ENCODE measurements at regions not wholly inside any gene's neighbourhood (a gene's known extent, or its start where the extent isn't known, plus 50 kb on each side); places are given as distances from the start of the nearest gene placed in this dataset.

GRCh38 chr16:55008836-55009510 lies 78.3 kb downstream of the IRX5 start:
- H3K27me3 ChIP-seq (ENCODE audit: control insufficient read depth, insufficient read depth, low read length) = no peaks in the 10 kb centered on the region
- DNase-seq (ENCODE audit: low read depth, low spot score) = no peak
- H3K4me3 ChIP-seq (ENCODE audit: low read depth, low read length) = no peak overlapping the region
- H3K9me3 ChIP-seq (ENCODE audit: control insufficient read depth, insufficient read depth, low read length) = peaks cover 13% of the 10 kb centered on the region; the same call in 1 of the 2 replicates
- ChIA-PET CTCF (no interaction called here), POLR2A (no interaction called here)
- no peak overlapping the region for H3K27ac ChIP-seq (ENCODE audit: low read depth, low read length)
- TF ChIP-seq CTCF (IDR thresholded peaks at IDR 0.05; ENCODE audit: low read depth, low read length) = no peak

DNA sequence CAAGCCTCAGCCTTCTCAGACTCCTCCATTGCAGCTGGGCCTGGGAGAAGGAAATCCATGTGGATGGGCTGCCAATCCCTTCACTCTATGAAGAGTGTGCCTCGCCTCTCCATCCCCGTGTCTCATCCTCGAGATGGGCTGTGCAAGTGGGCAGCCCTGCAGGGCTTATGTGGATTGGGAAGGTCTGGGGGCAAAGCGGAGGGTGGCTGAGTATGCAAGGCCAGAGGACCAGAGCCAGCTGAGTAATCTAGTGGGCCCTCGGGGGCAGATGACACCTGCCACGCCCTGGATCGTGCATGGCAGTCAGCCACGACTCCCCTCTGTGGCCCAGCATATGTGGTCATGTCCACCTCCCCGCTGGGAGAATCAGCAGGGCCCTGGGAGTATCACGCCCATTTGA lies 78.9 kb downstream of the IRX5 start:
- H3K27ac ChIP-seq (ENCODE audit: low read depth, low read length) = no peak overlapping the region
- H3K4me3 ChIP-seq (ENCODE audit: low read depth, low read length) = no peak overlapping the region
- TF ChIP-seq CTCF (IDR thresholded peaks at IDR 0.05; ENCODE audit: low read depth, low read length) = no peak
- POLR2A ChIA-PET = no interaction called here
- peaks cover 13% of the 10 kb centered on the region; the same call in 1 of the 2 replicates for H3K9me3 ChIP-seq (ENCODE audit: control insufficient read depth, insufficient read depth, low read length)
- CTCF ChIA-PET = no interaction called here
- no peak for DNase-seq (ENCODE audit: low read depth, low spot score)
- no peaks in the 10 kb centered on the region for H3K27me3 ChIP-seq (ENCODE audit: control insufficient read depth, insufficient read depth, low read length)

GRCh38 chr16:55010492-55011160 lies 80.0 kb downstream of the IRX5 start:
- no peak for TF ChIP-seq CTCF (IDR thresholded peaks at IDR 0.05; ENCODE audit: low read depth, low read length)
- no peaks in the 10 kb centered on the region for H3K27me3 ChIP-seq (ENCODE audit: control insufficient read depth, insufficient read depth, low read length)
- no peak overlapping the region for H3K4me3 ChIP-seq (ENCODE audit: low read depth, low read length)
- DNase-seq (ENCODE audit: low read depth, low spot score) = no peak
- peaks cover 13% of the 10 kb centered on the region; the same call in 1 of the 2 replicates for H3K9me3 ChIP-seq (ENCODE audit: control insufficient read depth, insufficient read depth, low read length)
- no peak overlapping the region for H3K27ac ChIP-seq (ENCODE audit: low read depth, low read length)
- ChIA-PET CTCF (no interaction called here), POLR2A (no interaction called here)

- no peak overlapping the region for H3K27ac ChIP-seq (ENCODE audit: low read depth, low read length)
- CTCF ChIA-PET = no interaction called here
- no peak overlapping the region for H3K4me3 ChIP-seq (ENCODE audit: low read depth, low read length)
- H3K9me3 ChIP-seq (ENCODE audit: control insufficient read depth, insufficient read depth, low read length) = peaks cover 13% of the 10 kb centered on the region; the same call in 1 of the 2 replicates
- POLR2A ChIA-PET = no interaction called here
- no peaks in the 10 kb centered on the region for H3K27me3 ChIP-seq (ENCODE audit: control insufficient read depth, insufficient read depth, low read length)
- DNase-seq (ENCODE audit: low read depth, low spot score) = no peak
- no peak for TF ChIP-seq CTCF (IDR thresholded peaks at IDR 0.05; ENCODE audit: low read depth, low read length)
Measured at GRCh38 chr16:55012362-55012761, 81.7 kb downstream of the IRX5 start.

DNA sequence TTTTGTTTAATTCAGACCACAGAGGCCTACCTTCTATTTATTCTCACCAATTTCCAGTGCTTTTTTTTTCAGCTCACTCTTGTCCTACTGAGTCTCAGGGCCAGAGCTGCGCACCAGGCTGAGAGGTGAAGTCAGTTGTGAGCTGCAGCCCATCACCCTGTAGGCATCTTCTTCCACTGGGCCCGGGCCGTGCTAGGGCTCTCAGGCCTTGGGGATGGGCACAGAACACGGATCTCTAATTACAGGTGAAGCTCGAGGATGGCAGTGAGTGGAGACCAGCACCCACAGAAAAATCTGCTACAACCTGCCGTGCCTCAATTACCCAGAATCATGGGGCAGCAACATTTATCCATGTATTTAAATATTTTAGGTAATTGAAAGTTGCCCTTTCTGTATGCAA lies 82.1 kb downstream of the IRX5 start:
- CTCF ChIA-PET = no interaction called here
- DNase-seq (ENCODE audit: low read depth, low spot score) = no peak
- no peak overlapping the region for H3K27ac ChIP-seq (ENCODE audit: low read depth, low read length)
- H3K9me3 ChIP-seq (ENCODE audit: control insufficient read depth, insufficient read depth, low read length) = peaks cover 13% of the 10 kb centered on the region; the same call in 1 of the 2 replicates
- no peak overlapping the region for H3K4me3 ChIP-seq (ENCODE audit: low read depth, low read length)
- POLR2A ChIA-PET = no interaction called here
- TF ChIP-seq CTCF (IDR thresholded peaks at IDR 0.05; ENCODE audit: low read depth, low read length) = no peak
- no peaks in the 10 kb centered on the region for H3K27me3 ChIP-seq (ENCODE audit: control insufficient read depth, insufficient read depth, low read length)
